ENCODE measurements at regions not wholly inside any gene's neighbourhood (a gene's known extent, or its start where the extent isn't known, plus 50 kb on each side); places are given as distances from the start of the nearest gene placed in this dataset.
"Not testable (repeated sequence)": the region's sequence is repeated elsewhere in the genome, so short reads cannot be mapped to it uniquely, and the experiment has no call there.

DNA sequence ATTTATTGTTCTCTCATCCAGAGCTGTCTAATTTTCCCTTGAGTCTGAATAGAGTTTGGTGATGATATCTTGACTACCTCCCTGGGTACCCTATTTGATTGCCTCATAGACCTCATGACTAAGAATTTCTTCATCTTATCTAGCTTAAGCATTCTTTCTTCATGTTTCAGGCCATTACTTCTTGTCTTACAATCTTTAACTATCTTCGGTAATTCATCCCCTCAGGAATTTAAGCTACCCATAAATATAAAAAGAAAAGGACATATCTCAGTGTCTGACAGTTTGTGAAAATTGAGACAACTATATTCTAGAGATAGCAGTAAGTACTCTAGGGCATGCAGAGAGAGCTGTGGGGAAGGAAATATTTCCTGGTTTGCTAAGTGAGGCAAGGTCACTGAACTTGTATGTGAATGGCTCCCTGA, 466.1 kb upstream of the GRID2 start:
- no peak for DNase-seq (ENCODE audit: low read depth in 2 of 3, low spot score in 2 of 3)

GRCh38 chr4:91838181-91838861, 465.4 kb upstream of the GRID2 start:
- no peak for DNase-seq (ENCODE audit: low read depth in 2 of 3, low spot score in 2 of 3)

DNA sequence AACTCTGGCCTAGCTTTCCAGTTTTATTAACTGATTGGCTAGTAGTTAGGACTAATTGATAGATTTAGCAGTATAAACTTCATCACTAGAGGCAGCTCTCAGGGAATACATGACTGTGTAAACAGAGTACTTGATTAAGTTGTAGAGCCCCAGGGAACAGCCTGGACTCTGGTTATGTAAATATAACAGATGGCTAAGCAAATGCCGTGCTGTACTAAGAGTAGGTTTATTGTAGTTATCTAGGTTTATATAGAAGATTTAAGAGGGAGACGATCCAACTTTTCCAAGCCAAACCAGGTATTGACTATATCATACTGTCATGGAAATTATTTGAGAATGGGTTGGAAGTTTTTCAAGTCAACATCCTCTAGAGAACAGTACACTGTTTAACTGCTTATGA, 463.4 kb upstream of the GRID2 start:
- DNase-seq (ENCODE audit: low read depth in 2 of 3, low spot score in 2 of 3): no peak

GRCh38 chr4:91846233-91846632, 457.5 kb upstream of the GRID2 start:
- DNase-seq (ENCODE audit: low read depth in 2 of 3, low spot score in 2 of 3): no peak

DNA sequence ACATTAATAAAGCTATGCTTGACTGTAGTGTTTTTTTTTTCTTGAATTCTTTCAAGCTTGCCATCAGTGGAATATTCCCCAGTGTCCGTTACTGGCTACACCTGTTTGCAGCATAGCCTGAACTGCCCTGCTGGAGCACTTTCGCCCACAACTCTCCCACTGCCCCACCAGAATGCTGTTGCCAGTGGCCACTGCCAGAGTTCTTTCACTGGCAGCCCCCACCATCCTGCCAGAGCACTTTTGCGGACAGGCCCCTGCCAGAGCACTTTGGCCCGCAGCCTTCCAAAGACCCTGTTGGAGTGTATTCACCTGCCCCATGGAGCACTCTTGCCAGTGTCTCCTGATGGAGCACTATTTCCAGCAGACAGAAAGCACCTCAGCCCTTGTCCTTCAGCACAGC, 452.3 kb upstream of the GRID2 start:
- no peak for DNase-seq (ENCODE audit: low read depth in 2 of 3, low spot score in 2 of 3)

DNA sequence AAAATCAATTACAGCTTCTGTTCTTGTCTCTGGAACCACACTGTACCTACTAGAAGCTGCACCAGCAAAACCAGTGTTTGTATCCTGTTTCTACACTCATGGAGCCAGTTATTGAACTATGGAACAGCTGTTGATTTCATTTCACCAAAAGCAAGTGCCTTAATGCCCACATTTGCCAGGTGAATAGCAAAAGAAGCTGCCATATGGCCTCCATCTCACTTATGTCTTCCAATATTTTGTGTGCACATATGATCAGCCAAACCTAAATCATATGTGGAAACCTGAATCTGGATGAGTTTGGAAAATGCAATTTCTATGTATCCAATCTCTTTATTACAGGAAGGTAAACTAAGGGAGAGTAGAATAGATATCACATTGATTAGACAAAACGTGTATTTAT, 415.8 kb upstream of the GRID2 start:
- no peak for DNase-seq (ENCODE audit: low read depth in 2 of 3, low spot score in 2 of 3)

DNA sequence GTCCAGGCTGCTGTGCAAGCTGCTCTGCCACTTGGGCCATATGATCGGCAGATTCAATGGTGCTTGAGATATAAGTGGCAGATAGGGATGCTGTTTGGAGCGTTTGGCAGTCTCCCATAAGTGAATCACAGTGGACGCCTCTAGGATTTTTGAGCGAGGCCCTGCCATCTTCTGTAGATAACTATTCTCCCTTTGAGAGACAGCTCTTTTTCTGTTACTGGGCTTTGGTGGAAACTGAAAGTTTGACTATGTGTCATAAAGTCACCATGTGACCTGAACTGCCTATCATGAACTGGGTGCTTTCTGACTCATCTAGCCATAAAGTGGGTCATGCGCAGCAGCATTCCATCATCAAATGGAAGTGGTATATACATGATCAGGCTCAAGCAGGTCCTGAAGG, 412.5 kb upstream of the GRID2 start:
- not testable (repeated sequence) for DNase-seq (ENCODE audit: low read depth in 2 of 3, low spot score in 2 of 3)

- no peak for DNase-seq (ENCODE audit: low read depth in 2 of 3, low spot score in 2 of 3)
Measured at GRCh38 chr4:91894006-91894405, 409.8 kb upstream of the GRID2 start.

DNA sequence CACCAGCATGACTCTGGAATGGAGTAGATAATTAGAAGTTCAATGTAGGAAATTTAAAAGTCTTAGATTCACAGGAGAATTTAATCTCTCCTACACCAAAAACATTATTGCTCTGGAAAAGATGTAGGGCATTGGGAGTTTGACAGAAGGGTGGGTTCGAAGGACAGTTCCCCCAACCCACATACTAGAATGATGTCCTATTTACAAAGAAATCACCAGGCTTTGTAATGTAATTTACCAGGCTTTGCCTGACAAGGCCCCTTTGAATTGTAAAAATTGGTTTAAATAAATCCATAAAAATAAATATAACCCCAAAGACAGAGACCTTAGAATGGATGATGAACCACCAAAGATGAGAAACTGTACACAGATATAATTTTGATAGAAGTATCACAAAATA, 399.2 kb upstream of the GRID2 start:
- no peak for DNase-seq (ENCODE audit: low read depth in 2 of 3, low spot score in 2 of 3)

- no peak for DNase-seq (ENCODE audit: low read depth in 2 of 3, low spot score in 2 of 3)
Measured at GRCh38 chr4:91909963-91910362, 393.8 kb upstream of the GRID2 start.

- no peak for DNase-seq (ENCODE audit: low read depth in 2 of 3, low spot score in 2 of 3)
Measured at GRCh38 chr4:91914176-91914804, 389.5 kb upstream of the GRID2 start.

DNA sequence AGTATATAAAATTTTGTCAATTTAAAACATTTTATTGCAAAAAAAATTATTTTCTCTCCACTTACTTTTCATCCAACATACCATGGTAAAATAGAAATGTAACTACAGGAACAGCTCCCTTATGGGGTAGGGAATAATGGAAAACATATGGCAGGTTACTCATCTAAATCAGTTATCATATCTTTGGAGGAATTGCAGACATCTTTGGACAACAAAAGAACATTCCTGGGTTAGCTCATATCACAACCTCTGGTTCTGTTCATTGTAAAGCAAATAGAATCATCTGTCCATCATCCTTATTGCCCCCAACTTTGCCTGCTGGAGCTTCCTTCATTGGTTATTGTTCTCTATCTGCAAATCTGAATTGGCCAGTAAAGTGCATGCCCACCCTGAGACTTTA, 387.5 kb upstream of the GRID2 start:
- no peak for DNase-seq (ENCODE audit: low read depth in 2 of 3, low spot score in 2 of 3)

DNA sequence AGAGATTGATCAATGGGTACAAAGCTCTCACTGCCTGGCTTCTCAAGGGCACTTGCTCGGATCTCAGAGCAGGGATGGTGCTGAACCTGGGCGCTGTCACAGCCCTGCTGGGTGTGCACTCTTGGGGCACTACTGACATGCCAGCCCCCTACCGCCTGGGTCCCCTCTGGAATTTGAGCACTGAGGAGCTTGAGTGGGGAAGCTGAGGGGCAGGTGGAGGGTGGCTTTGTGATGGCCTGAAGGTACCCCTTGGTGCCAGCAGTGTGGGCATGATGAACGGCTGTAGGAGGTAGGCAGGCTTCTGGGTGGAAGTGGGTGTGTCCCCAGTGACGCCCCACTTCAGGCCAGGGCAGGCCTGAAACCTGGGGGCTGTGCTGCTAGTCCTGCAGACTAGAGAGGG, 379.1 kb upstream of the GRID2 start:
- no peak for DNase-seq (ENCODE audit: low read depth in 2 of 3, low spot score in 2 of 3)

GRCh38 chr4:91935217-91935616, 368.5 kb upstream of the GRID2 start:
- DNase-seq (ENCODE audit: low read depth in 2 of 3, low spot score in 2 of 3): no peak

- no peak for DNase-seq (ENCODE audit: low read depth in 2 of 3, low spot score in 2 of 3)
Measured at GRCh38 chr4:91936311-91936710, 367.5 kb upstream of the GRID2 start.

DNA sequence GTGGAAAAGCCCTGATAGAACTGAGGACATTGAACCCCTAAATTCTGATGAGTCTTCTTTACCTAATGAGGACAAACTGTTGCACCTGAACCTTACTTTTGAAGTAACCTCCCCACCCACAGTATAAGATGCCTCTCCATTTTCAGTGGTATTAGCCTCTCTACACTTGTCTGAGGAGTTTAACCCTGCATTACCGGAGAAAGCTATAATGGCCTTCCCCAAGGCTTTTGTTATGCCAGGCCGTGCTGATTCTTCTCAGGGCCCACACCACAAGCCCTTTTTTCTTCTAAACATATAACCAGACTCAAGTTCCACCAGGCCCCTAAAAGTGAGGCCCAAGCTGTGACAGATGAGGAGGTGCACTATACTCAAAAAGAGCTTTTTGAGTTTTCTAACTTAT, 345.8 kb upstream of the GRID2 start:
- DNase-seq (ENCODE audit: low read depth in 2 of 3, low spot score in 2 of 3): no peak

DNA sequence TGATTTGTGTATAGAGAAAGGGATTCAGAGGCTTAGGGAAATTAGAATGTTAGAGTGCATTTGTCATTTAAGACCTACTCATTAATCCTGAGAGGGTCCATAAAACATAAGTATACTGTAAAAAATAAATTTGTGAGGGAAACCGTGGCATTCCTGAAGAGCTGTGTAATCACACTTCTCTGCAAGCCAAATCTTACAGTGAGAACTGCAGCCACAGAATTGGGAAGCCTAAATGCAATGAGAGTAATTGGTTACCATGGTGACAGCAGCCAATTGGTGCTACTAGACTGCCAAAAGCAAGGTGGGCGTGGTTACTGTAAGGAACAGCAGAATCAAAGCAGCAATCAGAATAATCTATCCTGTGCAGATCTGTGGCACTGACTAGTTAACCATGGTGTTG, 345.2 kb upstream of the GRID2 start:
- DNase-seq (ENCODE audit: low read depth in 2 of 3, low spot score in 2 of 3): no peak

DNA sequence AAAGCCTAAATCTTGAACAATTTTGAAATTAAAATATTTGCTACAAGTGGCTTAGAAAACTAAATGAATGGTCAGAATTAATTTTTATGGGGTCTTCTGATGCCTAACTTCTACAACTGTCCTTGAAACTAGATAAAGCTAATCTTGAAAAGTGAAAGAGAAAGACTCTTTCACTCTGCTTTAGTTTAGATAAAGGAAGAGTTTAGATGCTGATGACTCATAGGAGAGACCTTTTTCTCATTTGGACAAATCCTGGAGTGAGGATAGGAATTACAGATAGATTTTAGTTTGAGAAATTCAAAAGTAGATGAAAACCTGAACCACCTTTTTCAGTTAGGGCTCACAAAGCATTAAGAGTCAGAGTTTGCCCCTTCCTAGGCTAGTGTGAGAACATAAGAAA, 342.3 kb upstream of the GRID2 start:
- no peak for DNase-seq (ENCODE audit: low read depth in 2 of 3, low spot score in 2 of 3)

- no peak for DNase-seq (ENCODE audit: low read depth in 2 of 3, low spot score in 2 of 3)
Measured at GRCh38 chr4:91963486-91963885, 340.3 kb upstream of the GRID2 start.

GRCh38 chr4:91965166-91965565, 338.6 kb upstream of the GRID2 start:
- DNase-seq (ENCODE audit: low read depth in 2 of 3, low spot score in 2 of 3): no peak

DNA sequence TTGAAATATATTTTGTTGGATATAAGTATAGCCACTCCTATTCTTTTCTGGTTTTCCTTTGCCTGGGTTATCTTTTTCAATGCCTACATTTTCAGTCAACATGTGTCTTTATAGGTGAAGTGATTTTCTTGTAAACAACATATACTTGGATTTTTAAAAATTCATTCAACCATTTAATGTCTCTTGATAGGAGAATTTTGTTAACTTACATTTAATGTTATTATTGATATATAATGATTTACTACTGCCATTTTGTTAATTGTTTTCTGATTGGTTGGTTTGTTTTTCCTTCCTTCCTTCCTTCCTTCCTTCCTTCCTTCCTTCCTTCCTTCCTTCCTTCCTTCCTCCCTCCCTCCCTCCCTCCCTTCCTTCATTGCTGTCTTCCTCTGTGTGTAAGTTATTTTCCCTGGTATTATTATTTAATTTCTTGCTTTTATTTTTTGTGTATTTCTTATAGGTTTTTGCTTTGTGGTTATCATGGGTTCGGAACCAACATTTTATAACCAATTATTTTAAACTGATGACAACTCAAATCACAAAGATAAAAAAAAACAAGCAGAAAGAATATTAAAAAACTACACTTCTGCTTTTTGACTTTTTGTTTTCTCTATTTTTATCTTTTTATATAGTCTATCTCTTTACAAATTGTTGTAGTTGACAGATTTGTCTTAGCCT, 330.1 kb upstream of the GRID2 start:
- no peak for DNase-seq (ENCODE audit: low read depth in 2 of 3, low spot score in 2 of 3)

DNA sequence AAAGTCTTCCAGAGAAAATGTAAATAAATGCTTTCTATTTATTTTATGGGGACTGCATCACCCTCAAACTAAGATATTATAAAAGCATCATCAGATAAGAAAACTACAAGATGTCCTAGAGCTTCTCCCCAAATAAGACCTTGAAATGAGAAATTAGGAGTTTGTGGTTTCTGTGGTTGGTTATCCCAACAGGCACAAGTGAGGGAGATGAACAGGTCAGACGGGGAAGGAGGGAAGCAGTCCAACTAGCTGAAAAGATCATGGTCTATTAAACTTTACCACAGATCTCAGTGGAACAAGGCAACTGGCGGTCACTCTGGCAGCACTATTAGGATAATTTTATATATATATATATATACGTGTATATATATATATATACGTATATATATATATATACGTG, 319.3 kb upstream of the GRID2 start:
- no peak for DNase-seq (ENCODE audit: low read depth in 2 of 3, low spot score in 2 of 3)

Data from hematopoietic multipotent progenitor cell (in vitro differentiated cells).